Stimulated activated CD4-positive, alpha-beta T cell treated with anti-CD3 and anti-CD28 coated beads, Interleukin-1b, Interleukin-23, amount 100 ng/mL, for 1 hour (primary cell): ENCODE measurements at regions not wholly inside any gene's neighbourhood (a gene's known extent, or its start where the extent isn't known, plus 50 kb on each side); places are given as distances from the start of the nearest gene placed in this dataset.

Source experiments
- DNase-seq, 2 donors: peaks; one replicate each; pipeline ENCODE4 v3.0.0-alpha.2; 2020; ENCODE audit warnings: low read depth in 2 of 2

DNA sequence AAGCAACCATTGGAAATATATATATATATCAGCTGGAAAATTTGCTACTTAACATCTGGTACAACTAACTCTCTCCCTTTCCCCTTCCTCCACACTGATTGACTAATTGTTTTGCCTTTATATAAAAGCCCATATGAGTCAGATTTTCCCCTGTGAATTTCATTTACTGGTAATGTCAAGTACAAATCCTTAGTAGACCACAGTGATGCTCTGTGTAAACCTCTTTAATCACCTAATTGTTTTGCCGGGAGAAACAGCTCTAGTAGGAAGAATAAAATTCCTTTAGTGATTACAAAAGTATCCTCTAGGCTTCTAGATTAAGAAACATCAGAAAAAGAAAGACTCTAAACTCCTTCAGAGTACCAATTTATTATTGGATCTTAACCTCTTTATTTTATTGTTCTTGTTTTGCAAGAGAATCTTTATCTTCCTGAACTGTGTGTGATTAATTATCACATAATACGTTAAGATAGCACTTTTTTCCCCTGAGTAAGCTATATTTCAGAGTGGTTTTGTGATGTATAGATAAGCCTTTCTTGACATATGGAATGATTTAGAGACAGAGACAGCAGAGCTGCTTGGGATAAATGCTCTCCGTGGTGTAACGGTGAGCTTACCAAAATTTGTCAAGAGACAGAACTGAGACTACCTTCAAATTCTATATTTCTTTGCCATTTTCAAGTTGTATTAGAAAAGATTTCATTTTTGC is 1606.4 kb upstream of the TENM3 start:
- no peak for DNase-seq

DNA sequence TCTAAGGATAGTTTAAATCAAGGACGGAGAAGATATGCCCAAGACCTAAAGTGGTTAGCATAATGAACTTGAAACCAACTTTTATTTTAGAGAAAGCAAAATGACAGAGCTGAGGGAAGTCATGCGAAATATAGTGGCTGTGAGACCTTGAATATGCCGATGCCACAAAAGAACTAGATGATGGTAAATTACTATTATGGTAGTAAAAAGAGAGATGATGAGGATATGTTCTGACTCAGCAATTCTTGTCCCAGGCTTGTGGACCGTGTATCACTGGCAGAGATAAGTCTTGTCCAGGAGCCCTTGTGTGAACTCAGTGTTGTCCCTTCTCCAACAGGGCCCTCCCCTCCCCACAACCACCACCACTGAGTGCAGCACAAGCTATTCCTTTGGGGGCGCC is 1605.6 kb upstream of the TENM3 start:
- DNase-seq = no peak

DNA sequence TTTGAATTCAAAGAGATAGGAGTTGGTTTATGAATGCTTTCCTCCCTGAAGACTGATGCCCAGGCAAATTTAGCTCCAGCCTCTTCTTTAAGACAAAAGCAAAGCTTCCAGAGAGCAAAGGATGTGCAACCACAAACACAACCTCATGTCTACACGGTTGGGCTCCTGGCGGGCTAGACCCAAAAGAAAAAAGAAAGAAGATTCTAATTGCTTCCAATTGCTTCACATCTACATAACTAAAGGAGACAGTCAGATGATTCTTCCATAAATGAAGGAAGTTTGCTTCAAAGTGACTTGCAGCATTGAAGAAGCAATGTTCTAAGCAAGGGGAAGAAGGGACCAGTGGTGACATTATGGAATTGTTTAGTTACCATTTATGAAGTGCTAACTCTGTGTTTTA is 1603.0 kb upstream of the TENM3 start:
- DNase-seq = no peak

- DNase-seq = no peak
These were observed 1601.7 kb upstream of the TENM3 start for GRCh38 chr4:180641495-180641894.

GRCh38 chr4:180642732-180643131 is 1600.5 kb upstream of the TENM3 start:
- no peak for DNase-seq

DNA sequence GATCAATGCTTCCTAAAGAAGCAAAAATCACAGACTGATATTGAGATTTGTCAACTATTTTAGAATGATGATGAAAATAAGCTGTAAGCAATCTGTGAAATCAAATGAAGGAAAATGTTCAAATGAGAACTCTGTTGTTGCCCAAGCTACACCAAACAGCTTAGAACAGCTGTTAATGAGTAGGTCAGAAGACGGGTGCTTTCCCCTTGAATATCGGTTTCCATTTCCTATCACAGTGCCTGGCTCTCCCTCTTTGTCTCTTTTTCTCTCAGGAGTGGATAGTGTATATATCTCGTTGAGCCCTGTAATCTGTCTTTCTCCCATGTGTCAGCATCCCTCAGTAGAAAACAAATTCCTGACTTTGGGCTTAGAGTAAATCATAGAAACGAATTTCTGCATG is 1592.9 kb upstream of the TENM3 start:
- DNase-seq = no peak

DNA sequence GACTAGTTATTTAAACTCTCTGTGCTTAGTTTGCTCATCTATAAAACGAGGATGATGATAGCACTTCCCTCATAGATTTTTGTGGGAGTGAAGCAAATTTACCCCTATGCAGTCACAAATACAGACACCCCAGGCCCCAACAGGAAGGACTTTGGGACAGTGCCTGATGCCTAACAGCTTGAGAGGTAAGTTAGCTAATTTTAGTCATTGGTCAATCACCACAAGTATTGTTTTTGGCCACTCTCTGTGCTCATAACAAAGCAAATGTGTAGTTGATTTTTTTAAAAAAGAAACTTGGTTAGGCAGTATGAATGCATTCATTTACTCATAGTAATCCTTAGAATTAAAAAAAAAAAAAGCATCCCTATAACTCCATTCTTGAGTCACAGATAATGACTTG is 1590.7 kb upstream of the TENM3 start:
- no peak for DNase-seq

- no peak for DNase-seq
These were observed 1587.3 kb upstream of the TENM3 start for GRCh38 chr4:180655886-180656285.

- no peak for DNase-seq
These were observed 1585.3 kb upstream of the TENM3 start for GRCh38 chr4:180657881-180658280.

DNA sequence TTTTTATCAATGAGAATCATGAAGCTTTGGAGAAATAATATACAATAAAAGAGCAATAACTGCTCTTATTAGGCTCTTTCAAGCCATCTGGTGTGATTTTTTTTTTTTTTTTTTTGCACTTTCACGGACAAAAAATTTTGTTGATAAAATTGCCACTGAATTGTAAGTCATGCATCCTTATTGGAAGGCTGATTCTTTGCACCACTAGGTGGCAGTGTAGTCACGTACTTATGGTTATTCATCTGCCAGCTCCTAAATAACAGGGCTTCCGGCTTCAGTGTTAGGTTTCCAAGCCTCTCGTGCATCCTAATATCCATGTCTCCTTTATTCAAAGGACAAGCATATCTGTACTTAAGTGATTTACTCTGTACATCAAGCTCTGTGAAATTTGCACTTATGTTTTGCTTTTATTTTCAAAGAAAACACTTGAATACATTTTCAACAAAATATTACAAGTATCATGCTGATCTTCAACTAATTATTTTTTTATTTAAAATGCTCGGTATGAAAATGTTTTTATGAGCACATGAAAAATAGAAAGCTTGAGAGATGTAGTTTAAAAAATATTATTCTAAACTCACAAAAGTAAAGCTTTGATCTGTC is 1578.3 kb upstream of the TENM3 start:
- peak; percentile 4 to 19 for DNase-seq

DNA sequence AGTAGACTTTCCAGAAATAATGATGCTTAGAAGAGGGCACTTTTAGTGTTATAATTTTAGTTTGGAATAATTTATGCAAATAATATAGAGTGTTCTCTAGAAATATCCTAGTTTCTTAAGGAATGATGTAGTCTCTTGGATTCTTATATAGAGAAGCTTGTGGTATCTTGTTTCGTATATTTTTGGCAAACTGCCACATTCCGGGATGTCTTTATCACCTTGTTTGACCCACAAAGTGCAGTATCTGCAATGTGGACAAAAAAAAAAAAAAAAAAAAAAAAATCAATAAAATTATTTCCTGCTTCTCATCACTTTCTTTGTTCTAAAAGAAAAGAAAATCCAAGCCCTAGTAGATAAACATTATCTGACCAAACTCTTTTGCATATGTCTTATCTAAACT is 1577.7 kb upstream of the TENM3 start:
- DNase-seq = no peak

- DNase-seq = no peak
These were observed 1577.0 kb upstream of the TENM3 start for GRCh38 chr4:180665994-180666824.

DNA sequence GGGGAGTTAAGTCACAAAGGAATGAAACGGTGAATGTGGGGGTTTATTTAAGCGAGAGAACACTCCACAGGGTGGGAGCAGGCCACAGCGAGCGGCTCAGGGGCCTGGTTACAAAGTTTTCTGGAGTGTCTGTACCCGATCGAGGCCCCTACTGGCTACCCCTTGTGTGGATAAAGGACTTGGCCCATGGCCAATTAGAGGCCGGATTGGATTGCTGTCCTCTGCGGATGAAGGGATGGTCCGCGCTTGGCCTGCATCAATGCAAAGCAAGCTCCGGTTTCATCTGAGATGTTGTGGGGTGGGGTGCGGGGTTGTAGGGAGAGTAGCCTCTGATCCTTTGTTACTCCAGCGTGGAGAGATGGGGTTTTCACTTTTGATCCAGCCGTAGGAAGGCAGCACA is 1574.5 kb upstream of the TENM3 start:
- DNase-seq = no peak

- DNase-seq = no peak
These were observed 1573.5 kb upstream of the TENM3 start for GRCh38 chr4:180669680-180670079.

DNA sequence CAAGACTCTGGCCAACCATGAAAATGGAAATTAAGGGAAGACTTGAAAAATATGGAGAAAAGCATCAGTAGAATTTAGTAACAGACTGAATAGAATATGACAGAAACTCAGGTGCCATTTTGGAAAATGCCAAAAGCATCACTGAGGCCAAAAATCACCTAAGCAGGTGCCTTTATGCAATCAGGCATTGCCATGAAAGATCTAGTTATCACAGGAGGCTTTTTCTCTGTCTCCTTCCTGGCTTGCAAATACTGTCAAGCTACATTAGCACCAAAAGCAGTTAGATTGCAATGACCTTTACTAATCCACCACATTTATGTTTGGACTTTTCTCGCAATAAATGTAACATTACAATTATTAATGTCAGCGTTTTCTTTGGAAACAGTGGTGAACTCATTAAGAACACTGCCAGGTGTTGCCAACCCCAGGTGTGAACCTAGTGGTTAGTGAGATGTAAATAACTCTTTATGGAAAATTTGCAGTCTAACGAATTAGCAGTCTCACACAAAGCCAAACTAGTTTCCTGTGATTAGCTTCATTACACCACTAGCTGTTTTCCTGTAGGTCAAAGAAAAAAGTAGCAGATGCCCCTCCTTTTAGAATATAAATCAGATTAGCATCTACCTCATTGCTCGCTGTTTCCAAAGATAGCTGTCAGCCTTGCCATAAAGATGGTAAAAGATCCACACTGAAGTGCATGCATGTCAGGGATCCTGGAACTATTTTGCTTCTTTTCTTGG is 1568.4 kb upstream of the TENM3 start:
- no peak for DNase-seq

DNA sequence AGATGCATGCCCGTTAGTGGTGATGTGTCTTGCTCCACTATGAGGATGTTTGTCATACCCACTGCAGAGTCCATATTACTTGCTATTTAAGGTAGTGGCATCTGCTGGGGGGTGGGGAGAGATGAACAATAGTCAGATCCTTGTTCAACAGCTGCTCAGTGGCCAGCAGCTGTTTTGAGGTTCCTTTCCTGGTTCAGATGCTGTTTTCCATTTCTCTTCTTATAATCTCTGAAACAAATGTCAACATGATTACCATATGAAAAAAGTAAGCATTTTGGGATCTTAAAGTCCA is 1567.9 kb upstream of the TENM3 start:
- no peak for DNase-seq

GRCh38 chr4:180680305-180680704 is 1562.9 kb upstream of the TENM3 start:
- DNase-seq = no peak

DNA sequence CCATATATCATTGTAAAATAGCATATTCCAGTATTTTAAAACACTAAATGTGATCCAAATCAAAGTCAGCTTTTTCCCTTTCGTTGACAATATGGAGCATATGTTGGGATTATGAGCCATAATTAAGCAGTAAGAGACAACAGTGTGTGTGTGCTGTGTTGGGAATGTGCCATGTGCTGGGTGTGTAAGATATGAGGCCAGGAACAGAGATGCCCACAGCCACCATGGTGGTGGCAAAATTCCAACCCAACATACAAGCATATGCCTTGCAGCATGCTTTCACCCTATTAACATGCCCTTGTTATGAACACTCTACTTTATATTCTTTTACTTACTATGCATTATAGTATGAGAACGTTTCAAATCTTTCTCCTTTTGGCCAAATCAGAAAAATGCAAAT is 1560.4 kb upstream of the TENM3 start:
- no peak for DNase-seq

GRCh38 chr4:180683186-180683585 is 1560.0 kb upstream of the TENM3 start:
- DNase-seq = no peak

GRCh38 chr4:180688480-180688879 is 1554.7 kb upstream of the TENM3 start:
- DNase-seq = no peak

DNA sequence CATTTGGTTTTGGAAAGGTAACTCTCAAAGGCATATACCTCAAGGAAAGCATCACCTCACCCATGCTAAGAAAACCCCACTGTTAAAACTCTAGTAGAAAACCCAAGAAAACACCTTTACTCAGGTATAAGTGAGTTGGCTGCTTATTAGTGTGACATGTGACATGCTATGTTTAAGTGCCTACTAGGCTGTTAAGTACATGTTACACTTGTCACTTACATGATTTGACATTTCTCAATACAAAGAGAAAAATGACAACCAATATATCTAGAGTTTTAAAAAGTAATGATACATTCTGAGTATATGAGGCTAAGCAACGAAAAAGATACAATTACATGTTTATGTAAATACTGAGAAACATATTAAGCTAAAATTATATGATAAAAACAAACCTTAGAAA is 1548.3 kb upstream of the TENM3 start:
- no peak for DNase-seq

DNA sequence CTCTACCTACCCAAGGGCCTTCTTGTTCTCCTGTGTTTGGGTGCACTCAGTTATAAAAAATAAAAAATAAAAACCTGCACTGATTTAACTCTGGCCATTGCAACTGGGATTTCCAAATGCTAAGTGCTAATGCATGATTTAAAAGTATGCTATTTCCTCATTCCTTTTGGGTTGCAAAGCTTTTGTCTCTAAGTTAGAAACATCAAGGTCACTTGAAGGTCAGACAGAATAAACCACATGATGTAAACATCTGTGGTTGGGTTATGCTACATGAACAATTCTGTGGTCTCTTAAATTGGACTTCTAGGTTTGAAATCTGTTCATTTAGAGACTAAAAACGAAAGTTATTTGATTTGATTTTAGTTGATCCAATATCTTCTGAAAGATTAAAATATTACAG is 1547.4 kb upstream of the TENM3 start:
- DNase-seq = no peak
